Upper lobe of left lung (tissue), 6 donors: ENCODE measurements at regions not wholly inside any gene's neighbourhood (a gene's known extent, or its start where the extent isn't known, plus 50 kb on each side); places are given as distances from the start of the nearest gene placed in this dataset.
A peak's percentile ranks its signal among the peaks of the same experiment; 100 is the strongest.

Experiments
- ATAC-seq, 2 donors: fragments of 200-7000 bp; cut with Tn5 transposase; one replicate each; pipeline ENCODE4 v1.9.1; 2022; ENCODE audit warnings: mild to moderate bottlenecking in 2 of 2, moderate library complexity in 2 of 2; ENCODE audit not compliant: low FRiP score in 2 of 2
- DNase-seq, 2 donors: peaks; one replicate each; pipeline ENCODE4 v3.0.0-alpha.2; 2019 to 2020
- H3K27ac ChIP-seq, 4 donors: fragments of 200-600 bp; sonication (generic); one replicate each; pipeline ENCODE4 v1.5.1; 2016 to 2019
- H3K27me3 ChIP-seq, 4 donors: fragments of 200-600 bp; sonication (generic); one replicate each; pipeline ENCODE4 v1.5.1; 2017 to 2019
- H3K36me3 ChIP-seq, 4 donors: fragments of 200-600 bp; sonication (generic); one replicate each; pipeline ENCODE4 v1.5.1; 2016 to 2019
- H3K4me1 ChIP-seq, 4 donors: fragments of 200-600 bp; sonication (generic); one replicate each; pipeline ENCODE4 v1.5.1; 2018 to 2019
- H3K4me3 ChIP-seq, 4 donors: fragments of 200-600 bp; sonication (generic); one replicate each; pipeline ENCODE4 v1.5.1; 2017 to 2019; ENCODE audit warnings: mild to moderate bottlenecking in 2 of 4, moderate library complexity in 1 of 4
- H3K9me3 ChIP-seq, 4 donors: fragments of 200-600 bp; sonication (generic); one replicate each; pipeline ENCODE4 v1.5.1; 2018 to 2019
- EP300 ChIP-seq, 4 donors: sonication (generic); formaldehyde crosslinking; IDR thresholded peaks; one replicate each; pipeline ENCODE4 v1.5.1; 2017; ENCODE audit warnings: antibody characterized with exemption in 4 of 4, control low read depth in 2 of 4
- POLR2A ChIP-seq, 4 donors: fragments of 450-650 bp; IDR thresholded peaks; one replicate each; pipeline ENCODE4 v1.5.1; 2016 to 2017; ENCODE audit warnings: antibody characterized with exemption in 4 of 4, mild to moderate bottlenecking in 2 of 4
- POLR2AphosphoS5 ChIP-seq, 2 donors: sonication (generic); formaldehyde crosslinking; IDR thresholded peaks; one replicate each; pipeline ENCODE4 v1.5.1; 2017; ENCODE audit warnings: antibody characterized with exemption in 2 of 2
- WGBS, 2 donors: methylation state at CpG; one replicate each; pipeline ENCODE4 v1.1.5; 2017 to 2018; 5-methylcytosine and 5-hydroxymethylcytosine counted together
- TF ChIP-seq, protein P1 (sequence below), 6 experiments: fragments of 450-650 bp in 4 of 6; fragments of 200-600 bp in 2 of 6; sonication (generic) in 2 of 6; IDR thresholded peaks; one replicate each; pipeline ENCODE4 v1.5.1; 2016 to 2019; ENCODE audit warnings: antibody characterized with exemption in 6 of 6
- donor health status: DM: no; HTN: no; CAD: no; lungs with moderate emphysema.
- donor health status: DM: no; HTN: yes; CAD: no; lungs with severe emphysema.

DNA sequence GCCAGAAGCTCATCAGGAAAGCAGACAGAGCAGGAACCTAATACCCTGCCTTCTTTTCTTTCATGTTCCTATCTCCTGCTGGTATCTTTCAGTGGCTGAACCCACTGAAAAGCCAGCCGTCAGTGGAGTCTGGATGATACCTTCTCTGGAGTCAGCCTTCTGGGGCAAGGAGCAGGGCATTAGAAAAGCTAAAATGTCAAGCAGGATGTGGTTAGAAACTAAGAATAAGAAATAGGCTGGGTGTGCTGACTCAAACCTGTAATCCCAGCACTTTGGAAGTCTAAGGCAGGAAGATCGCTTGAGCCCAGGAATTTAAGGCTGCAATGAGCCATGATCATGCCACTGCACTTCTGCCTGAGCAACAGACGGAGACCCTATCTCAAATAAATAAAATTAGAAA, 642.0 kb upstream of the FSHR start:
- H3K27ac ChIP-seq, result no peak overlapping the region
- ATAC-seq (no peak), DNase-seq (no peak)
- H3K4me1 ChIP-seq, result no peaks in the 10 kb centered on the region
- 81 to 89% methylated on average over 3 of the region's 3 CpGs for WGBS, 2 donors
- no peaks in the 10 kb centered on the region for H3K27me3 ChIP-seq
- no peak overlapping the region for H3K4me3 ChIP-seq
- H3K9me3 ChIP-seq, result peaks cover 0 to 3% (median 0%) of the 10 kb centered on the region in 4 donors
- no peaks in the 10 kb centered on the region for H3K36me3 ChIP-seq
- TF ChIP-seq EP300 (IDR thresholded peaks at IDR 0.05) (no peak), POLR2A (IDR thresholded peaks at IDR 0.05) (no peak), POLR2AphosphoS5 (IDR thresholded peaks at IDR 0.05) (no peak)
- TF ChIP-seq, protein P1, sequence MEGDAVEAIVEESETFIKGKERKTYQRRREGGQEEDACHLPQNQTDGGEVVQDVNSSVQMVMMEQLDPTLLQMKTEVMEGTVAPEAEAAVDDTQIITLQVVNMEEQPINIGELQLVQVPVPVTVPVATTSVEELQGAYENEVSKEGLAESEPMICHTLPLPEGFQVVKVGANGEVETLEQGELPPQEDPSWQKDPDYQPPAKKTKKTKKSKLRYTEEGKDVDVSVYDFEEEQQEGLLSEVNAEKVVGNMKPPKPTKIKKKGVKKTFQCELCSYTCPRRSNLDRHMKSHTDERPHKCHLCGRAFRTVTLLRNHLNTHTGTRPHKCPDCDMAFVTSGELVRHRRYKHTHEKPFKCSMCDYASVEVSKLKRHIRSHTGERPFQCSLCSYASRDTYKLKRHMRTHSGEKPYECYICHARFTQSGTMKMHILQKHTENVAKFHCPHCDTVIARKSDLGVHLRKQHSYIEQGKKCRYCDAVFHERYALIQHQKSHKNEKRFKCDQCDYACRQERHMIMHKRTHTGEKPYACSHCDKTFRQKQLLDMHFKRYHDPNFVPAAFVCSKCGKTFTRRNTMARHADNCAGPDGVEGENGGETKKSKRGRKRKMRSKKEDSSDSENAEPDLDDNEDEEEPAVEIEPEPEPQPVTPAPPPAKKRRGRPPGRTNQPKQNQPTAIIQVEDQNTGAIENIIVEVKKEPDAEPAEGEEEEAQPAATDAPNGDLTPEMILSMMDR (IDR thresholded peaks at IDR 0.05), result no peak

DNA sequence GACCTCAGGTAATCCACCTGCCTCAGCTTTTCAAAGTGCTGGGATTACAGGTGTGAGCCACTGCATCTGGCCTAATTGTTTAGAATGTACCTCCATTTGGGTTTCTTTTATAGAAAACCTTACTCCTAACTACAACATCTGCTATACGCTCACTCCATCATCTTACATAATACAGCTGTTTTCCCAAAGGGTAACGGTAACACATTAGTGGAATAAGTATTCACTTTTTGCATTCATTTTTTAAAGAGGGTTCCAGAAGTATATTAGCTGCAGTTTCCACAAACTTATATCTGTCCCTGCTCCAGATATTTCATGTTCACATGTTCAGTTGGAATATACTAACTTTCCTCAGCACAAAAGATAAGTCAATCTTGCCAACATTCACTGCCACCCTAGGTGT, 640.1 kb upstream of the FSHR start:
- Histone ChIP-seq H3K4me1 (no peaks in the 10 kb centered on the region), H3K36me3 (no peaks in the 10 kb centered on the region), H3K27ac (no peak overlapping the region), H3K4me3 (no peak overlapping the region), H3K27me3 (no peaks in the 10 kb centered on the region), H3K9me3 (peaks cover 0 to 3% (median 0%) of the 10 kb centered on the region in 4 donors)
- no peak for ATAC-seq
- DNase-seq, result no peak
- 94 to 95% methylated on average over 2 of the region's 2 CpGs for whole genome bisulfite sequencing, 2 donors
- TF ChIP-seq EP300 (IDR thresholded peaks at IDR 0.05), result no peak
- TF ChIP-seq, protein P1 (IDR thresholded peaks at IDR 0.05), result no peak
- TF ChIP-seq POLR2AphosphoS5 (IDR thresholded peaks at IDR 0.05), result no peak
- no peak for TF ChIP-seq POLR2A (IDR thresholded peaks at IDR 0.05)

DNA sequence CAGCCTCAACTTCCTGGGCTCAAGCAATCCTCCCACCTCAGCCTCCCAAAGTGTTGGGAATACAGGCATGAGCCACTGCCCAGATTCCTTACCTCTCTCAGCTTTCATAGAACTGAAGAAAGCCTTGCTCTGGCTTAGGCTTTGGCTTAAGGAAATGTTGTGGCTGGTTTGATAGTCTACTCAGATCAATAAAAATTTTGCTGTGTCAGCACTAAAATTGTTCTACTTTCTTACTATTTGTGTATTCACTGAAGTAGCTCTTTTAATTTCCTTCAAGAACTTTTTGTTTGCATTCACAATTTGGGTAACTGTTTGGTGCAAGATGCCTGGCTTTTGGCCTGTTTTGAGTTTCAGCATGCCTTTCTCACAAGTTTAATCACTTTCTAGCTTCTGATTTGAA, 634.0 kb upstream of the FSHR start:
- Histone ChIP-seq H3K9me3 (peaks cover 0 to 3% (median 0%) of the 10 kb centered on the region in 4 donors), H3K4me3 (no peak overlapping the region), H3K27ac (no peak overlapping the region), H3K36me3 (no peaks in the 10 kb centered on the region), H3K4me1 (no peaks in the 10 kb centered on the region), H3K27me3 (no peaks in the 10 kb centered on the region)
- DNase-seq (no peak), ATAC-seq (no peak)
- TF ChIP-seq, protein P1 (IDR thresholded peaks at IDR 0.05), result no peak

DNA sequence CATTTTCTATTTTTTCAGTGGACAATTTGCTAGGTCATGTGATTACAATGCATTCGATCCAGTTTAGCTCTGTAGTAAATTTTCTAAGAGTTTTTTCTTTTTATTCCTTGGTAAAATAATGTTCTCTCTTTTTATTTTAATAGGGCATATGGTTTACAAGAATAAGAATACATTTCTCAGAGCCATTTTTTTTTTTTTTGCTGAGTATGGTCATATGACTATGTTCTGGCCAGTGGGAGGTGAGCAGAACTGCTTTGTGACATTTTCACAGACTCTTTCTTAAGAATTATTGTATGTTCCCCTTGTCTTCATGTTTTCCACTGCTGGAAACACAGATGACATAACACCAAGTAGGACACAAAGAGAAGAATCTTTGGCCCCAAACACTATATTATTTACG, 626.6 kb upstream of the FSHR start:
- TF ChIP-seq, protein P1 (IDR thresholded peaks at IDR 0.05), result no peak
- no peak for TF ChIP-seq EP300 (IDR thresholded peaks at IDR 0.05)
- no peak for TF ChIP-seq POLR2A (IDR thresholded peaks at IDR 0.05)
- TF ChIP-seq POLR2AphosphoS5 (IDR thresholded peaks at IDR 0.05), result no peak
- no peak overlapping the region for H3K27ac ChIP-seq
- WGBS, 2 donors, result 81 to 90% methylated on average over 2 of the region's 2 CpGs
- DNase-seq (no peak), ATAC-seq (no peak)
- H3K4me1 ChIP-seq, result no peaks in the 10 kb centered on the region
- no peaks in the 10 kb centered on the region for H3K9me3 ChIP-seq
- no peaks in the 10 kb centered on the region for H3K27me3 ChIP-seq
- no peaks in the 10 kb centered on the region for H3K36me3 ChIP-seq
- H3K4me3 ChIP-seq, result no peak overlapping the region

DNA sequence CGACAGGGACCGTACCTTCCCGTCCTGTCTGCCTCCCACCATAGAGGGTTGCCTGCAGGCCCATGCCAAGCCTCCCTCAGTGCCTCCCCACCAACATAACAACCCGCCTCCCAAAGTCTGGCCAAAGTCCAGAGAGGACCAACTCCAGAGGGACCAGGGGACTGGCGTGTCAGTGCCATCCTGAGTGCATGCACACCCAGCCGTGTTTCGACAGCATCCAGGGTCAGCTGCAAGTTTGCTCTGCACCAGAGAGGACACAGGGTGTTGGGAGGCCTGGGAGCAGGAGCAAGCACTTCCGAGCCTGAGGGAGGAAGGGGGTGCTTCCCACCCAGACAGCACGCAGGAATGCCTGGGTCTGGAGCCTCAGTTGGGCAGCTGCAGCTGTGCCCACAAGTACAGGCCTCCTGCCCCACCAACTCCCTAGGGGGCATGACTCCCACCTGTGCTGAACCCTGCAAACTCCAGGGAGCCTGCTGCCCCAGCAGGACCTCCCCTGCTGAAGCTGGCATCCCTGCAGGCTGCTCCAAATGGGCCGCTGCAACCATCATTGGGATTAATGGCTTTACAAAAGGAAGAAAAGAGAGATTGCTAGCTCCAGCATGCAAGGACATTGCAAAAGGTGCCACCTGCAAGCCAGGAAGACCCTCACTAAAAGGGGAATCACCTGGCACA, 618.1 kb upstream of the FSHR start:
- H3K9me3 ChIP-seq, result no peaks in the 10 kb centered on the region
- ATAC-seq (peak in 1 of 2 donors; percentile 50), DNase-seq (peak in 1 of 2 donors; percentile 35)
- no peaks in the 10 kb centered on the region for H3K36me3 ChIP-seq
- no peaks in the 10 kb centered on the region for H3K27me3 ChIP-seq
- H3K4me1 ChIP-seq, result no peaks in the 10 kb centered on the region
- no peak for TF ChIP-seq EP300 (IDR thresholded peaks at IDR 0.05)
- no peak for TF ChIP-seq POLR2AphosphoS5 (IDR thresholded peaks at IDR 0.05)
- TF ChIP-seq POLR2A (IDR thresholded peaks at IDR 0.05), result no peak
- TF ChIP-seq, protein P1 (IDR thresholded peaks at IDR 0.05), result no peak
- no peak overlapping the region for H3K4me3 ChIP-seq
- 89 to 92% methylated on average over 5 to 10 of the region's 10 CpGs for WGBS, 2 donors
- H3K27ac ChIP-seq, result no peak overlapping the region
